ENCODE measurements at regions not wholly inside any gene's neighbourhood (a gene's known extent, or its start where the extent isn't known, plus 50 kb on each side); places are given as distances from the start of the nearest gene placed in this dataset.

GRCh38 chr2:21781962-21782361 is 658.2 kb downstream of the TDRD15 start:
- H3K9me3 ChIP-seq (ENCODE audit: control insufficient read depth, insufficient read depth, low read depth, low read length): no peaks in the 10 kb centered on the region
- intact Hi-C loops (cut with micrococcal nuclease; ENCODE audit: unreplicated experiment) (no loop called here), in situ Hi-C loops (cut with HindIII; ENCODE audit: low pct_unique_long_range_greater_than_20kb, low sequenced_read_pairs) (no loop called here)
- no peaks in the 10 kb centered on the region for H3K36me3 ChIP-seq (ENCODE audit: control insufficient read depth, insufficient read depth, low read length)
- H3K4me3 ChIP-seq (ENCODE audit: low read depth in 2 of 2, low read length in 2 of 2): no peak overlapping the region
- TF ChIP-seq POLR2AphosphoS5 (IDR thresholded peaks at IDR 0.05; ENCODE audit: low read depth, low read length): no peak
- TF ChIP-seq SIN3A (IDR thresholded peaks at IDR 0.05; ENCODE audit: borderline replicate concordance, insufficient read depth, low read depth, low read length): no peak
- no peak for TF ChIP-seq TCF7L2 (IDR thresholded peaks at IDR 0.05; ENCODE audit: low read depth, low read length)
- no peak for TF ChIP-seq REST (IDR thresholded peaks at IDR 0.05; ENCODE audit: insufficient read depth in 1 of 2, low read depth in 2 of 2, low read length in 1 of 2)
- TF ChIP-seq CTCF (IDR thresholded peaks at IDR 0.05): no peak
- CTCF ChIA-PET: no interaction called here
- ATAC-seq: no peak
- no peaks in the 10 kb centered on the region for H3K27me3 ChIP-seq (ENCODE audit: control insufficient read depth, insufficient read depth, low read length)
- no TSS peak for BruUV-seq (replicated peaks)
- no peak for DNase-seq (ENCODE audit: low read depth, low spot score)
- no peaks in the 10 kb centered on the region for H3K4me1 ChIP-seq (ENCODE audit: control insufficient read depth, insufficient read depth, low read length)
- no peak overlapping the region for H3K27ac ChIP-seq (ENCODE audit: low read length)
- POLR2A ChIA-PET: no interaction called here

- CTCF ChIA-PET: no interaction called here
- BruUV-seq (replicated peaks): no TSS peak
Measured at GRCh38 chr2:21782866-21783265, 659.1 kb downstream of the TDRD15 start.

More at GRCh38 chr2:21782866-21783265, 659.1 kb downstream of the TDRD15 start:
- Histone ChIP-seq H3K27ac (ENCODE audit: low read length) (no peak overlapping the region), H3K4me3 (ENCODE audit: low read depth in 2 of 2, low read length in 2 of 2) (no peak overlapping the region), H3K36me3 (ENCODE audit: control insufficient read depth, insufficient read depth, low read length) (no peaks in the 10 kb centered on the region), H3K4me1 (ENCODE audit: control insufficient read depth, insufficient read depth, low read length) (no peaks in the 10 kb centered on the region), H3K27me3 (ENCODE audit: control insufficient read depth, insufficient read depth, low read length) (no peaks in the 10 kb centered on the region), H3K9me3 (ENCODE audit: control insufficient read depth, insufficient read depth, low read depth, low read length) (no peaks in the 10 kb centered on the region)
- POLR2A ChIA-PET: no interaction called here
- intact Hi-C loops (cut with micrococcal nuclease; ENCODE audit: unreplicated experiment) (no loop called here), in situ Hi-C loops (cut with HindIII; ENCODE audit: low pct_unique_long_range_greater_than_20kb, low sequenced_read_pairs) (no loop called here)
- DNase-seq (ENCODE audit: low read depth, low spot score) (no peak), ATAC-seq (no peak)
- TF ChIP-seq SIN3A (IDR thresholded peaks at IDR 0.05; ENCODE audit: borderline replicate concordance, insufficient read depth, low read depth, low read length) (no peak), REST (IDR thresholded peaks at IDR 0.05; ENCODE audit: insufficient read depth in 1 of 2, low read depth in 2 of 2, low read length in 1 of 2) (no peak), POLR2AphosphoS5 (IDR thresholded peaks at IDR 0.05; ENCODE audit: low read depth, low read length) (no peak), CTCF (IDR thresholded peaks at IDR 0.05) (no peak), TCF7L2 (IDR thresholded peaks at IDR 0.05; ENCODE audit: low read depth, low read length) (no peak)

Measured in Panc1 (cell line).